IMR-90 (cell line): ENCODE measurements at regions not wholly inside any gene's neighbourhood (a gene's known extent, or its start where the extent isn't known, plus 50 kb on each side); places are given as distances from the start of the nearest gene placed in this dataset.

Experiments
- ATAC-seq: fragments of 200-7000 bp; cut with Tn5 transposase; 2 replicates; pipeline ENCODE4 v1.9.1; 2020; ENCODE audit warnings: low read depth, mild to moderate bottlenecking, moderate library complexity
- BruUV-seq: library from RNA; stranded (reverse); fragments of 400-500 nt; replicated peaks from 2 replicates; lab custom pipeline; 2021; lab: Mats Ljungman, UMichigan
- CTCF ChIA-PET: fragments of 300-600 bp; formaldehyde crosslinking; extraction: SDS; loops from one replicate; lab custom pipeline; 2021; ENCODE audit warnings: antibody characterized with exemption; lab: Yijun Ruan, JAX
- POLR2A ChIA-PET: fragments of 300-600 bp; sonication (Branson Sonifier 250); formaldehyde crosslinking; loops from one replicate; lab custom pipeline; 2022; ENCODE audit warnings: antibody characterized with exemption; ENCODE audit not compliant: unreplicated experiment; lab: Charles Lee
- DNase-seq: peaks from one replicate; pipeline ENCODE4 v3.0.0; 2013
- H2AFZ ChIP-seq: replicated peaks from 2 replicates; pipeline ENCODE3; 2013; ENCODE audit warnings: low read length, mild to moderate bottlenecking; ENCODE audit not compliant: poor library complexity
- H2AK5ac ChIP-seq: 2 replicates; pipeline ENCODE4 v1.6.1; 2013; ENCODE audit warnings: low read depth, low read length, inconsistent platforms
- H2AK9ac ChIP-seq: replicated peaks from 2 replicates; pipeline ENCODE3; 2013; ENCODE audit warnings: mild to moderate bottlenecking, low read depth, low read length, moderate library complexity; ENCODE audit not compliant: poor library complexity
- H2BK120ac ChIP-seq: 2 replicates; pipeline ENCODE4 v1.6.1; 2013; ENCODE audit warnings: low read depth, low read length, inconsistent platforms
- H2BK15ac ChIP-seq: 3 replicates; pipeline ENCODE4 v1.6.1; 2013; ENCODE audit warnings: low read depth, low read length, inconsistent platforms
- H2BK20ac ChIP-seq: 2 replicates; pipeline ENCODE4 v1.6.1; 2013; ENCODE audit warnings: low read depth, mild to moderate bottlenecking, inconsistent platforms, low read length, moderate library complexity
- H2BK5ac ChIP-seq: 2 replicates; pipeline ENCODE4 v1.6.1; 2013; ENCODE audit warnings: mild to moderate bottlenecking, low read depth, low read length, inconsistent platforms; ENCODE audit not compliant: poor library complexity, severe bottlenecking
- H3K14ac ChIP-seq: replicated peaks from 2 replicates; pipeline ENCODE4 v1.6.1; 2013; ENCODE audit warnings: low read depth, low read length, inconsistent platforms
- H3K18ac ChIP-seq: 2 replicates; pipeline ENCODE4 v1.6.1; 2013; ENCODE audit warnings: low read depth, low read length, control low read depth
- H3K23ac ChIP-seq: 2 replicates; pipeline ENCODE4 v1.6.1; 2013; ENCODE audit warnings: low read depth, low read length, inconsistent platforms
- H3K27ac ChIP-seq: 2 replicates; pipeline ENCODE4 v1.5.1; 2013; ENCODE audit warnings: mild to moderate bottlenecking, control low read depth, low read length; ENCODE audit not compliant: insufficient read depth
- H3K27me3 ChIP-seq: 2 replicates; pipeline ENCODE4 v1.6.1; 2013; ENCODE audit warnings: low read length; ENCODE audit not compliant: control insufficient read depth, insufficient read depth
- H3K36me3 ChIP-seq: 2 replicates; pipeline ENCODE4 v1.6.1; 2013; ENCODE audit warnings: low read length, mixed read lengths; ENCODE audit not compliant: control insufficient read depth, insufficient read depth
- H3K4ac ChIP-seq: 2 replicates; pipeline ENCODE4 v1.6.1; 2013; ENCODE audit warnings: low read depth, low read length, inconsistent platforms
- H3K4me1 ChIP-seq: 2 replicates; pipeline ENCODE4 v1.6.1; 2013; ENCODE audit warnings: low read length, mixed read lengths; ENCODE audit not compliant: control insufficient read depth, insufficient read depth
- H3K4me2 ChIP-seq: 2 replicates; pipeline ENCODE4 v1.6.1; 2013; ENCODE audit warnings: low read depth, mild to moderate bottlenecking, control low read depth, low read length, moderate library complexity
- H3K4me3 ChIP-seq: 2 replicates; pipeline ENCODE4 v1.5.1; 2013; ENCODE audit warnings: low read depth, mild to moderate bottlenecking, control low read depth, low read length, moderate library complexity; ENCODE audit not compliant: insufficient read depth
- H3K56ac ChIP-seq: 2 replicates; pipeline ENCODE4 v1.6.1; 2013; ENCODE audit warnings: low read length, inconsistent platforms; ENCODE audit not compliant: insufficient read depth; ENCODE audit errors: extremely low read depth
- H3K79me1 ChIP-seq, 2 experiments: 2 replicates each; pipeline ENCODE4 v1.6.1; 2013; ENCODE audit warnings: low read length in 2 of 2, inconsistent platforms in 1 of 2, low read depth in 1 of 2
- H3K9ac ChIP-seq: 2 replicates; pipeline ENCODE4 v1.6.1; 2013; ENCODE audit warnings: low read depth, low read length, control low read depth
- H3K9me1 ChIP-seq: 2 replicates; pipeline ENCODE4 v1.6.1; 2013; ENCODE audit warnings: low read length, inconsistent platforms; ENCODE audit not compliant: insufficient read depth
- H3K9me3 ChIP-seq: 2 replicates; pipeline ENCODE4 v1.6.1; 2013; ENCODE audit warnings: low read length; ENCODE audit not compliant: control insufficient read depth, insufficient read depth
- H4K20me1 ChIP-seq: 2 replicates; pipeline ENCODE4 v1.6.1; 2013; ENCODE audit warnings: low read length, inconsistent platforms; ENCODE audit not compliant: insufficient read depth
- H4K5ac ChIP-seq: 2 replicates; pipeline ENCODE4 v1.6.1; 2013; ENCODE audit warnings: mild to moderate bottlenecking, low read depth, low read length, control low read depth
- H4K8ac ChIP-seq, 2 experiments: 2 replicates each; pipeline ENCODE4 v1.6.1; 2013; ENCODE audit warnings: low read depth in 2 of 2, low read length in 2 of 2, control low read depth in 1 of 2, inconsistent platforms in 1 of 2
- H4K91ac ChIP-seq: 2 replicates; pipeline ENCODE4 v1.6.1; 2013; ENCODE audit warnings: low read depth, low read length, inconsistent platforms; ENCODE audit not compliant: insufficient read depth
- MAFK ChIP-seq: IDR thresholded peaks from 2 replicates; pipeline ENCODE4 v1.6.1; 2012; ENCODE audit warnings: low read depth, low read length, improper control_type of control experiment
- RAD21 ChIP-seq: IDR thresholded peaks from 2 replicates; pipeline ENCODE4 v1.6.1; 2012; ENCODE audit warnings: low read length, improper control_type of control experiment
- SMC3 ChIP-seq: fragments of 150-350 bp; IDR thresholded peaks from 2 replicates; pipeline ENCODE4 v1.6.1; 2016; ENCODE audit warnings: low read depth, mild to moderate bottlenecking, antibody characterized with exemption, low read length, moderate library complexity
- WGBS, 2 experiments: methylation state at CpG; one replicate each; pipeline versions ENCODE4 v1.1.5 to v1.1.7; 2013; ENCODE audit warnings: missing lambda C conversion rate in 2 of 2; ENCODE audit not compliant: insufficient read length in 1 of 2; ENCODE audit errors: extremely low coverage in 2 of 2; 5-methylcytosine and 5-hydroxymethylcytosine counted together
- dilution Hi-C: fragments of 300-500 bp; cut with HindIII; formaldehyde crosslinking; loops from one replicate; pipeline ENCODE4 v1.14.3; 2018; ENCODE audit warnings: low sequenced_read_pairs; ENCODE audit not compliant: unreplicated experiment
- in situ Hi-C: fragments of 300-500 bp; cut with MboI; formaldehyde crosslinking; loops from 3 replicates; pipeline ENCODE4 v1.14.3; 2019; ENCODE audit warnings: low sequenced_read_pairs, inconsistent platforms, mixed read lengths
- intact Hi-C: fragments of 100-400 bp; cut with micrococcal nuclease; formaldehyde crosslinking; loops from 2 replicates; pipeline ENCODE4 v1.10.0; 2022
- TF ChIP-seq, protein P1 (sequence below): fragments of 150-350 bp; IDR thresholded peaks from 2 replicates; pipeline ENCODE4 v1.6.1; 2017; ENCODE audit warnings: mild to moderate bottlenecking, antibody characterized with exemption, low read length, low read depth

DNA sequence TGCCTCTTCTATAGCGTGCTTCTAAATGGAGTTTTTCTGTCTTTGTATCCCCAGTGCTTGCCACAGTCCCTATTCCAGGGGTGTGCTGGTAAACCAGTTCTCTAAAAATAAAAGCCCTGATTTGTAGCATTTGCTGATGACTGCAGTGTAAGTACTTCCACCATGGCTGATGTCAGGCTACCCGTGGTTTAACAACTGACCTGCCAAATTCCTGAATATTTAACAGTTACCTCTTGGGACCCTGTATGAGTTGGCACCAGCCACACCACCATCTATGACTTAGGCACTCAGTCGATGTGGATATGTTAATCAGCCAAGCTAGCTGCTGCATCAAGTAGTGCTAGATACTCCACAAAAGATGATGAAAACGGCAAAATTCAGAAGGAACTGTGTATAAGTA, 94.0 kb upstream of the MTNR1B start:
- Histone ChIP-seq H2AK9ac (no peak overlapping the region), H3K4me2 (no peak overlapping the region), H3K9me1 (no peaks in the 10 kb centered on the region), H3K4me1 (peaks cover under 1% of the 10 kb centered on the region; the same call in 1 of the 2 replicates), H4K5ac (no peak overlapping the region), H4K20me1 (no peaks in the 10 kb centered on the region), H3K56ac (no peak overlapping the region), H3K27ac (no peak overlapping the region), H3K9ac (no peak overlapping the region), H3K4me3 (no peak overlapping the region), H3K18ac (no peak overlapping the region), H2BK120ac (no peak overlapping the region), H4K91ac (no peak overlapping the region), H3K23ac (no peak overlapping the region), H3K27me3 (no peaks in the 10 kb centered on the region), H3K9me3 (no peaks in the 10 kb centered on the region), H2BK5ac (no peak overlapping the region), H3K14ac (no peak overlapping the region), H3K79me1 (no peaks in the 10 kb centered on the region), H2AK5ac (no peak overlapping the region), H2AFZ (no peak overlapping the region), H3K4ac (no peak overlapping the region), H4K8ac (no peak overlapping the region), H2BK15ac (no peak overlapping the region), H3K36me3 (no peaks in the 10 kb centered on the region), H2BK20ac (no peak overlapping the region)
- no TSS peak for BruUV-seq
- intact Hi-C loops (no loop called here), in situ Hi-C loops (no loop called here), dilution Hi-C loops (no loop called here)
- ChIA-PET POLR2A (no interaction called here), CTCF (interaction anchor here (1.2 kb wide), 1 partner anchor 10 kb away, joined by 3 read pairs; no protein-coding TSS in a partner anchor)
- 67% methylated on average over 1 of the region's 4 CpGs; no CpG with 5 or more reads in 1 of the 2 experiments for WGBS, 2 experiments
- DNase-seq: no peak
- no peak for ATAC-seq
- TF ChIP-seq MAFK (no peak), RAD21 (no peak), SMC3 (no peak)
- TF ChIP-seq, protein P1, sequence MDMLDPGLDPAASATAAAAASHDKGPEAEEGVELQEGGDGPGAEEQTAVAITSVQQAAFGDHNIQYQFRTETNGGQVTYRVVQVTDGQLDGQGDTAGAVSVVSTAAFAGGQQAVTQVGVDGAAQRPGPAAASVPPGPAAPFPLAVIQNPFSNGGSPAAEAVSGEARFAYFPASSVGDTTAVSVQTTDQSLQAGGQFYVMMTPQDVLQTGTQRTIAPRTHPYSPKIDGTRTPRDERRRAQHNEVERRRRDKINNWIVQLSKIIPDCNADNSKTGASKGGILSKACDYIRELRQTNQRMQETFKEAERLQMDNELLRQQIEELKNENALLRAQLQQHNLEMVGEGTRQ: no peak
